ENCODE measurements at regions not wholly inside any gene's neighbourhood (a gene's known extent, or its start where the extent isn't known, plus 50 kb on each side); places are given as distances from the start of the nearest gene placed in this dataset.

DNA sequence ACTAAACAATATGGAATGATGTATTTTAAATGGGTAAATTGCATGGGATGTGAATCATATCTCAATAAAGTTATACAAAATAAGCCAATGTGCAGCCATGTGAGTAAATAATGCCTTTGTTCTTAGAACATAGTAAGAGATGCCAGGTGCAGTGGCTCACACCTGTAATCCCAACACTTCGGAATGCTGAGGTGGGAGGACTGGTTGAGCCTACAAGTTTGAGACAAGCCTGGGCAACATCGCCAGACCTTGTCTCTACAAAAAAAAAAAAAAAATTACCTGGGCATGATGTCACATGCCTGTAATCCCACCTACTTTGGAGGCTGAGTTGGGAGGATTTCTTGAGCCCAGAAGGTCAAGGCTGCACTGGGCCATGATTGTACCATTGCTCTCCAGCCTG, 230.7 kb downstream of the RFC3 start:
- Histone ChIP-seq H3K9me3 (ENCODE audit: control insufficient read depth, low read length) (no peaks in the 10 kb centered on the region), H3K27ac (ENCODE audit: insufficient read depth, low read depth, low read length, poor library complexity, severe bottlenecking) (no peak overlapping the region), H3K27me3 (ENCODE audit: control insufficient read depth, insufficient read depth, low read length, poor library complexity, severe bottlenecking) (no peaks in the 10 kb centered on the region), H3K36me3 (ENCODE audit: control insufficient read depth, insufficient read depth, low read length) (no peaks in the 10 kb centered on the region), H3K4me3 (ENCODE audit: insufficient read depth, low read depth, low read length) (no peak overlapping the region), H3K4me1 (ENCODE audit: control insufficient read depth, insufficient read depth, low read length) (no peaks in the 10 kb centered on the region)
- 79 to 90% methylated on average over 2 of the region's 2 CpGs for WGBS, 2 experiments

DNA sequence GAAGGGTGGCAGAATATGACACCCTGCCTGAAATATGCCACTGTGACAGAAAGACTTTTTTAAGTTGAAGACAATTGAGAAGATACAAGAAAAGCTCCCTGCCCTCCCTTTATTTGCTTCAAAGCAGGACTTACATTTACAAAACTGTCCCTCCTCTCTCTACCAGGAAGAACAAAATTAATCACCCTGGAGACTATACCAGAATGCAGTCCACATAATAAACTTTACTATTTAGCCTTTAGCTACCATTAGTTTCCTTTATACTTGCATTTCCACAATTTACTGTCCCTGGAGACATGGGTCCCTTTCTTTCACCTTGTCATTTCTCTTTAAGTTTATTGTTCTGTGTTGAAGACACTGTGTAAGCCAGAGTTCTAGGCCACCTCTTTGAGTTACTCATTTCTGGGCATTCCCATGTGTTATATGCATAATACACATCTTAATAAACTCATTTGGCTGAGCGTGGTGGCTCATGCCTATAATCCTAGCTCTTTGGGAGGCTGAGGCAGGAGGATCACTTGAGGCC, 238.8 kb downstream of the RFC3 start:
- no peak overlapping the region for H3K27ac ChIP-seq (ENCODE audit: insufficient read depth, low read depth, low read length, poor library complexity, severe bottlenecking)
- no peaks in the 10 kb centered on the region for H3K9me3 ChIP-seq (ENCODE audit: control insufficient read depth, low read length)
- H3K4me1 ChIP-seq (ENCODE audit: control insufficient read depth, insufficient read depth, low read length) = no peaks in the 10 kb centered on the region
- no peak overlapping the region for H3K4me3 ChIP-seq (ENCODE audit: insufficient read depth, low read depth, low read length)
- no peaks in the 10 kb centered on the region for H3K27me3 ChIP-seq (ENCODE audit: control insufficient read depth, insufficient read depth, low read length, poor library complexity, severe bottlenecking)
- 82 to 94% methylated on average over 1 of the region's 1 CpG for WGBS, 2 experiments
- no peaks in the 10 kb centered on the region for H3K36me3 ChIP-seq (ENCODE audit: control insufficient read depth, insufficient read depth, low read length)

DNA sequence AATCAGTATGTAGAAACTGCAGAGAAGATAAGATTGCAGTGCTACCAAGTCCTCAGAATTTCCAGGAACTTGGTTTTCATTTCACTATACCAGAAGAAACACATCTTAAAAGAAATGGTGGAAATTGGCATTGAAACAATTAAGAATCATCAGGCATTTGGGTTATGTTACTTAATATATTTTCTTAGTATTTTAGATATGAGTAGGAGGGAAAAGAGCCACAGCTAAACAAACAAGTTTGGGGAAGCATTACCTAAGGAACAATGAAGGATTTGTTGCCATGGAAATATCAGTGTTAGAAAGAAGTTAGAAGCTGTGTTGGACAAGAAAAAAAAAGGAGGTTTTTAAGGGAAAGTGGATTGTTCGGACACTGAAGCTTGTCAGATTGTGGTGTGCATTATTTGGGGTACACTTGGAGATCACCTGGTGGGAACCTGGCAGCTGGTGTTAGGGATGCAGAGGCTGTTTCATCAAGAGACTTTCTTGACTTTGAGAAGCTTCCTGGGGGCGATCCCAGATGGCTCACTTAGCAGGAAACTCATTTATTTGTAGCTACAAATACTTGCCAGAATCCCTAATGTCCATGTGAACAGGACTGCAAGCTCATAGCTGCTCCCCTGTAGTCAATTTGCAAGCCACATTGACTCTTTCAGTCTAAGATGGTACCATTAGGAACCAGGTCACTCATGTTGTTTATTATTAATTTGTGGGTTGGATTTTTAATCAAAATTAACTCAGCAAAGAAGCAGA, 246.7 kb downstream of the RFC3 start:
- WGBS, 2 experiments = 93% methylated on average over 2 of the region's 2 CpGs
- Histone ChIP-seq H3K27ac (ENCODE audit: insufficient read depth, low read depth, low read length, poor library complexity, severe bottlenecking) (no peak overlapping the region), H3K27me3 (ENCODE audit: control insufficient read depth, insufficient read depth, low read length, poor library complexity, severe bottlenecking) (no peaks in the 10 kb centered on the region), H3K4me1 (ENCODE audit: control insufficient read depth, insufficient read depth, low read length) (peaks cover 4% of the 10 kb centered on the region), H3K36me3 (ENCODE audit: control insufficient read depth, insufficient read depth, low read length) (no peaks in the 10 kb centered on the region), H3K9me3 (ENCODE audit: control insufficient read depth, low read length) (no peaks in the 10 kb centered on the region), H3K4me3 (ENCODE audit: insufficient read depth, low read depth, low read length) (no peak overlapping the region)

DNA sequence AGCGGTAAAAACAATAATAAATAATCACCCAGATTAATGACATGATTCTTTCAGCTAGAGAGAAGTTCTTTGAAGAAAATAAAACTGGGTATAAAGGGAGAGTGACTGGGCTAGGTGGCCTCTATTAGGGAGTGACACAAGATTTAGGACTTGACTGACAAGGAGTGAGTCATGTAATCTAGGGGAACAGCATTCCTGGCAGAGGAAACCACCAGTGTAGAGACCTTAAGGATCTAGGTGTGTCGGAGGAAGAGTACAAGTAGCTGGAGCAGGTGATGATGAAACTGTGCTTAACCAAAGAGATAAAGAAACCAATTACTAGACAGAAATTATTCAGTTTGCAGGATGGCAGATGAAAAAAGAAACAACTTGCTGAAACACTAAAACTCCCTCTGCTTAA, 248.0 kb downstream of the RFC3 start:
- WGBS, 2 experiments = 96 to 100% methylated on average over 1 to 2 of the region's 2 CpGs
- H3K27me3 ChIP-seq (ENCODE audit: control insufficient read depth, insufficient read depth, low read length, poor library complexity, severe bottlenecking) = no peaks in the 10 kb centered on the region

DNA sequence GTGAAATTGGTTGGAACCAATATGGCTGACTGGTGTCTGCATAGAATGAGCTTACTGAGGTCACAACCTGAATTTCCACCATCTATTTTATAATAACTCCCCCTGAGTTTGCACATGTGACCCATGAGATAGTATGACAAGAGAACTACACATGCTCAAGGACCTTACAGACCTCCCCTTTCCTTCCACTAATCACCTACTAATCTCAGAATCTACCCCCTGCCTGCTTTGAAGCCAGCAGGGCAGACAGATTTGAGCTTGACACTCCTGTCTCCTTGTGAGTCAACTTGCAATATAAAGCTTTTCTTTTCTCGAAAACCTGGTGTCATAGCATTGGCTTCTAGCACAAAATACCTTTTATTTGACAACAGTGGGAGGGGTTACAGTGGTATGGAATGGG, 248.4 kb downstream of the RFC3 start:
- Histone ChIP-seq H3K27ac (ENCODE audit: insufficient read depth, low read depth, low read length, poor library complexity, severe bottlenecking) (no peak overlapping the region), H3K4me3 (ENCODE audit: insufficient read depth, low read depth, low read length) (no peak overlapping the region), H3K4me1 (ENCODE audit: control insufficient read depth, insufficient read depth, low read length) (peaks cover 4% of the 10 kb centered on the region), H3K27me3 (ENCODE audit: control insufficient read depth, insufficient read depth, low read length, poor library complexity, severe bottlenecking) (no peaks in the 10 kb centered on the region), H3K36me3 (ENCODE audit: control insufficient read depth, insufficient read depth, low read length) (no peaks in the 10 kb centered on the region), H3K9me3 (ENCODE audit: control insufficient read depth, low read length) (no peaks in the 10 kb centered on the region)
- WGBS, 2 experiments = 84 to 93% methylated on average over 1 of the region's 1 CpG

More for the DNA sequence above, 248.0 kb downstream of the RFC3 start:
- Histone ChIP-seq H3K9me3 (ENCODE audit: control insufficient read depth, low read length) (no peaks in the 10 kb centered on the region), H3K36me3 (ENCODE audit: control insufficient read depth, insufficient read depth, low read length) (no peaks in the 10 kb centered on the region), H3K27ac (ENCODE audit: insufficient read depth, low read depth, low read length, poor library complexity, severe bottlenecking) (no peak overlapping the region), H3K4me3 (ENCODE audit: insufficient read depth, low read depth, low read length) (no peak overlapping the region), H3K4me1 (ENCODE audit: control insufficient read depth, insufficient read depth, low read length) (peaks cover 4% of the 10 kb centered on the region)

DNA sequence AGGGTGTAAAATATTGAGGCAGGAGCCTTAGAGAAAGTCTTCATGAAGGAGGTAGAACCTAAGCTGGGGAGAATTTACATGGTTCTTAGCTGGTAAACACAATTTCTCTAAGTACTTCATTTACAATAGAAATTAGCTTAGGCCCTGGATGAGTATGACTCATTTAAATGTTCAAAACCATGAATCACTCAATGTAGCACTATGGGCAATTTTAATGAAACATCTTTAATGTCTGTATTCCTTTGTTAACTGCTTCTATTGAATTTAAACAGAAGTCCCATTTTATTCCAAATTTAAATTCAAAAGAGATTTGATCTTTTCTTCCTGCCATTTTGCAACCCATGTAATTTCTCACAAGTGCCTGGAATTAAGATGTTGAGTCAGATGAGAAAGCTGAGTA, 252.1 kb downstream of the RFC3 start:
- no peak overlapping the region for H3K27ac ChIP-seq (ENCODE audit: insufficient read depth, low read depth, low read length, poor library complexity, severe bottlenecking)

DNA sequence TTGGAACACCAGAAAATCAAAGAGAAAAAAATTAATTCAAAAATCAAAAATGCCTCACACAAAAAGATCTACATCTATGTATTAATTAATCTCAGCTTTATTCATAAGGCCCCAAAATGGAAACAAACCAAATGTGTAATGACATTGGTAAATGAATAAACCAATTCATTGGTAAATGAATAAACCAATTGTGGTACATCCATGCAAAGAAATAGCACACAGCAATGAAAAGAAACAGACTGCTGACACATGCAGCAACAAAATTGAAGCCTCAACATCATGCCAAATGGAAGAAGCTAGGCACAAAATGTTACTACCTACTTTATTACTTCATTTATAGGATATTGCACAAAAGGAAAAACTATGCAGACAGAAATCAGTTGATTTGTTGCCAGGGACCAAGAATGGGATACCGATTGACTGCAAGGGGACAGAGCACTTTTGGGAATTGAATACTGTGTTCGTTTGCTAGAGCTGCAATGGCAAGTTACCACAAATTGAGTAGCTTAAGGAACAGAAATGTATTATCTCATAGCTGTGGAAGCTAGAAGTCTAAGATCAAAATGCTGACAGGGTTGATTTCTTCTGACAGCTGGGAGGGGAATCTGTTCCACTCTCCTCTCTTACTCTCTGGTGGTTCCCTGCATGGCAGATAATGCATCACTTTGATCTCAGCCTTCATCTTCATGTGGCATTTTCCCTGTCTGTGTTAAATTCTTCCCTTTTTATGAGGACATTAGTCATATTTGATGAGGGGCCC, 252.8 kb downstream of the RFC3 start:
- Histone ChIP-seq H3K36me3 (ENCODE audit: control insufficient read depth, insufficient read depth, low read length) (no peaks in the 10 kb centered on the region), H3K27ac (ENCODE audit: insufficient read depth, low read depth, low read length, poor library complexity, severe bottlenecking) (no peak overlapping the region), H3K27me3 (ENCODE audit: control insufficient read depth, insufficient read depth, low read length, poor library complexity, severe bottlenecking) (no peaks in the 10 kb centered on the region), H3K4me3 (ENCODE audit: insufficient read depth, low read depth, low read length) (no peak overlapping the region), H3K9me3 (ENCODE audit: control insufficient read depth, low read length) (no peaks in the 10 kb centered on the region), H3K4me1 (ENCODE audit: control insufficient read depth, insufficient read depth, low read length) (no peaks in the 10 kb centered on the region)
- 95 to 98% methylated on average over 2 of the region's 2 CpGs for WGBS, 2 experiments

More for the DNA sequence above, 252.1 kb downstream of the RFC3 start:
- Histone ChIP-seq H3K4me1 (ENCODE audit: control insufficient read depth, insufficient read depth, low read length) (no peaks in the 10 kb centered on the region), H3K27me3 (ENCODE audit: control insufficient read depth, insufficient read depth, low read length, poor library complexity, severe bottlenecking) (no peaks in the 10 kb centered on the region), H3K36me3 (ENCODE audit: control insufficient read depth, insufficient read depth, low read length) (no peaks in the 10 kb centered on the region), H3K4me3 (ENCODE audit: insufficient read depth, low read depth, low read length) (no peak overlapping the region), H3K9me3 (ENCODE audit: control insufficient read depth, low read length) (no peaks in the 10 kb centered on the region)

DNA sequence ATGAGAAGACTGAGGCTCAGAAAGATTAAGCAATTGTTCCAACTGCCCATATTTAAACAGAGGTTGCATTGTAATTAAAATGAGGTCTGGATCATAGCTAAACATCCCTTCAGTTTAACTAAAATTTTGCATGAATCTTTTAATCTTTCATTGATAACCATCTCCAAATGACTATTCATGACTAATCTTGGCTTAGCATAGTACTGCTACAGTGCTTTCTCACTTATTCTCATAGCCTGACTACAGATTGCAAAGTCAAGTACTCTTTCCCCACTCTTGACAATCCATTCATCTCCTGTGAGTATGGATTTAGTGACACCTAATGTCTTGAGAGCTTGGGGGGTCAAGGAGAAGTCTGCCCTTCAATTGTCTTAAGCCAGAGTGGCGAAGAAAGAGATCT, 258.4 kb downstream of the RFC3 start:
- 91 to 100% methylated on average over 1 of the region's 1 CpG for WGBS, 2 experiments
- H3K27me3 ChIP-seq (ENCODE audit: control insufficient read depth, insufficient read depth, low read length, poor library complexity, severe bottlenecking) = no peaks in the 10 kb centered on the region

DNA sequence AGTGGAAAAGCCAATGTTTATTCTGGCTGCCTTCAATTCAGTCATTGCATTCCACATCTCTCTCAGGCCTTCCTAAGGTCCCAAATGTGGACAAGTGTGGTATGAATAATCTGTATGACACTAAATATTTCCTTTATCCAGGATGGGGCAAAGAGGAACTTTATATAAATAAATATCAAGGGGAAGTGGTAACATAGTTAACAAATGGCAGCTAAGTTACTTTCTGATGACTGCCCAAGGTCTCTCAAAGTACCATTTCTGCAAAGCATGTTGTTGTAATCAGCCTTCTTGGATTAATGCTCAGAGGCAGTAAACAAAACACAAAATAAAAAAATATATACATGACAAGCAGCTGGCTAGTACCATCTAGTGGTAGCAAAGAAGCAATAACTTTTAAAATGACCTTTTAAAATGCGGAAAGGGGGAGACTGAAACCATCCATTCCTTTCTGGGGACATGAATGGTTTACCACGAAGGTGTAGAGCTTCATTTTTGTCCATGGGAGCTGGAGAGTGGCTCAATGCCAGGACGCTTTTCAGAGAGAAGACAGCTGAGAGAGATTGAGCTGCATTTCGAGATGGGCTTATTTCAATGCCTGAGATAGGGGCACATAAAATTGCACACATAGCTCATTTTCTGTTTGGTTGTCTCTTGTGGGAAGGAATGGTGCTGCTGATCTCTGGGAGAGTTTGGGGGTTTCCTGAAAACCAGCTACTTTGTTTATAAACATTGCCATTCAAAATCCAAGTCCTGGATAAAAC, 259.2 kb downstream of the RFC3 start:
- Histone ChIP-seq H3K4me3 (ENCODE audit: insufficient read depth, low read depth, low read length) (no peak overlapping the region), H3K27me3 (ENCODE audit: control insufficient read depth, insufficient read depth, low read length, poor library complexity, severe bottlenecking) (no peaks in the 10 kb centered on the region), H3K9me3 (ENCODE audit: control insufficient read depth, low read length) (no peaks in the 10 kb centered on the region), H3K27ac (ENCODE audit: insufficient read depth, low read depth, low read length, poor library complexity, severe bottlenecking) (no peak overlapping the region), H3K36me3 (ENCODE audit: control insufficient read depth, insufficient read depth, low read length) (no peaks in the 10 kb centered on the region), H3K4me1 (ENCODE audit: control insufficient read depth, insufficient read depth, low read length) (no peaks in the 10 kb centered on the region)
- WGBS, 2 experiments = 46 to 50% methylated on average over 4 of the region's 4 CpGs

More for the DNA sequence above, 258.4 kb downstream of the RFC3 start:
- H3K9me3 ChIP-seq (ENCODE audit: control insufficient read depth, low read length) = no peaks in the 10 kb centered on the region
- no peak overlapping the region for H3K4me3 ChIP-seq (ENCODE audit: insufficient read depth, low read depth, low read length)
- no peak overlapping the region for H3K27ac ChIP-seq (ENCODE audit: insufficient read depth, low read depth, low read length, poor library complexity, severe bottlenecking)
- H3K36me3 ChIP-seq (ENCODE audit: control insufficient read depth, insufficient read depth, low read length) = no peaks in the 10 kb centered on the region
- no peaks in the 10 kb centered on the region for H3K4me1 ChIP-seq (ENCODE audit: control insufficient read depth, insufficient read depth, low read length)

All from ectodermal cell (in vitro differentiated cells).